ENCODE measurements at regions not wholly inside any gene's neighbourhood (a gene's known extent, or its start where the extent isn't known, plus 50 kb on each side); places are given as distances from the start of the nearest gene placed in this dataset.

DNA sequence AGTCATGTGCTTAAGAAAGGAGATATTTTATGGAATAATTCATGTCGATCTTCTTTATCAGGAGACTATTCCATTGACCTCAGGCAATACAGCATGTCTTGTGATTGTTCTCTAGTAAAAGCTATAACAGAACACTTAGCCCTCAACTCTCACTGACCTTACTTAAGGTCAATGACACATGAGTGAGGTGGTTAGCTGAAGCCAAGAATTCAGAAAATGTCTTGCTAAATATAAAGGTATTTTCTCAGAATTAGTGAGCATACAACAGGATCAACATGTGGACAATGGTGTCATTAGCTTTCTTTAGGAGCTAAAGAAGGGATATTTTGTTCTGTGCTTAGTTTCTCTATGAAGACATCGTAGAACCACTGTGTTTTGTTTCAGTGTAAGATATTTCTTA is 1730.4 kb upstream of the SLC10A2 start:
- Histone ChIP-seq H3K36me3 (ENCODE audit: control insufficient read depth, insufficient read depth, low read length) (no peaks in the 10 kb centered on the region), H3K27me3 (ENCODE audit: control insufficient read depth, insufficient read depth, low read length) (no peaks in the 10 kb centered on the region), H2AFZ (ENCODE audit: low read length) (no peak overlapping the region), H4K20me1 (ENCODE audit: control insufficient read depth, extremely low read depth, insufficient read depth, low read length) (peaks cover 2% of the 10 kb centered on the region), H3K4me2 (ENCODE audit: extremely low read depth, insufficient read depth, low read length) (no peak overlapping the region), H3K79me2 (ENCODE audit: control insufficient read depth, insufficient read depth, low read length) (no peaks in the 10 kb centered on the region), H3K9me3 (ENCODE audit: control insufficient read depth, insufficient read depth, low read depth, low read length) (no peaks in the 10 kb centered on the region), H3K9ac (ENCODE audit: insufficient read depth, low read length) (no peak overlapping the region), H3K4me3 (replicated peaks in 1 of 4; ENCODE audit: control extremely low read depth in 1 of 4, insufficient read depth in 1 of 4, low read depth in 3 of 4, low read length in 4 of 4) (no peak overlapping the region), H3K4me1 (ENCODE audit: control insufficient read depth, extremely low read depth, insufficient read depth, low read length) (no peaks in the 10 kb centered on the region), H3K27ac (ENCODE audit: insufficient read depth, low read length) (no peak overlapping the region)
- no peak for TF ChIP-seq EZH2 (IDR thresholded peaks at IDR 0.05; ENCODE audit: low read length, missing control alignments)
- TF ChIP-seq CTCF (conservative IDR thresholded peaks at IDR 0.05 in 1 of 2, IDR thresholded peaks at IDR 0.05 in 1 of 2; ENCODE audit: low read depth in 1 of 2, low read length in 2 of 2), result no peak
- peak in 1 of 2 donors; percentile 39 for DNase-seq (ENCODE audit: low read depth in 2 of 2)

GRCh38 chr13:104785952-104786351 is 1719.7 kb upstream of the SLC10A2 start:
- H3K9ac ChIP-seq (ENCODE audit: insufficient read depth, low read length), result no peak overlapping the region
- H3K4me3 ChIP-seq (replicated peaks in 1 of 4; ENCODE audit: control extremely low read depth in 1 of 4, insufficient read depth in 1 of 4, low read depth in 3 of 4, low read length in 4 of 4), result no peak overlapping the region
- H3K4me2 ChIP-seq (ENCODE audit: extremely low read depth, insufficient read depth, low read length), result no peak overlapping the region
- no peaks in the 10 kb centered on the region for H4K20me1 ChIP-seq (ENCODE audit: control insufficient read depth, extremely low read depth, insufficient read depth, low read length)
- no peaks in the 10 kb centered on the region for H3K36me3 ChIP-seq (ENCODE audit: control insufficient read depth, insufficient read depth, low read length)
- H3K27ac ChIP-seq (ENCODE audit: insufficient read depth, low read length), result no peak overlapping the region
- no peaks in the 10 kb centered on the region for H3K4me1 ChIP-seq (ENCODE audit: control insufficient read depth, extremely low read depth, insufficient read depth, low read length)
- H3K27me3 ChIP-seq (ENCODE audit: control insufficient read depth, insufficient read depth, low read length), result no peaks in the 10 kb centered on the region
- H3K9me3 ChIP-seq (ENCODE audit: control insufficient read depth, insufficient read depth, low read depth, low read length), result no peaks in the 10 kb centered on the region
- H2AFZ ChIP-seq (ENCODE audit: low read length), result no peak overlapping the region
- no peaks in the 10 kb centered on the region for H3K79me2 ChIP-seq (ENCODE audit: control insufficient read depth, insufficient read depth, low read length)
- no peak for TF ChIP-seq CTCF (conservative IDR thresholded peaks at IDR 0.05 in 1 of 2, IDR thresholded peaks at IDR 0.05 in 1 of 2; ENCODE audit: low read depth in 1 of 2, low read length in 2 of 2)
- no peak for TF ChIP-seq EZH2 (IDR thresholded peaks at IDR 0.05; ENCODE audit: low read length, missing control alignments)
- DNase-seq (ENCODE audit: low read depth in 2 of 2), result no peak

DNA sequence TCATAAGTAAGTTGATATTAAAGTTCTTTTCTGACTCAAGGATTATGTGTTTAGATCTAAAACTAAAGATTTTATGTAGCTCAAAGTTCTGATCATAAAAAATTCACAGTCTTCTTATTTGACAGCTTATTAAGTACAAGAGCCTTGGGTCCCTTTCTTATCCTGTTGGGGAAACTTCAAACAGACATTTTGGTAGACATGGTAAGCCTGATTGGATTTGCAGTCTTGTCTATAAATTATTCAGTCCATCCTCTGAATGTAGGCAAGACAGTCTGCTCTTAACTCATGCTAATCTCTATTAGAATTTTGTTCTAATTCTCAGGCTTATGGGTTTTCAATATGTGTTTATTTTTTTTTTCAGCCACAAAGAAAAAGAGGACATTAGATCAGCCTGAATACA is 1718.7 kb upstream of the SLC10A2 start:
- H2AFZ ChIP-seq (ENCODE audit: low read length), result no peak overlapping the region
- H4K20me1 ChIP-seq (ENCODE audit: control insufficient read depth, extremely low read depth, insufficient read depth, low read length), result no peaks in the 10 kb centered on the region
- no peaks in the 10 kb centered on the region for H3K27me3 ChIP-seq (ENCODE audit: control insufficient read depth, insufficient read depth, low read length)
- TF ChIP-seq EZH2 (IDR thresholded peaks at IDR 0.05; ENCODE audit: low read length, missing control alignments) (no peak), CTCF (conservative IDR thresholded peaks at IDR 0.05 in 1 of 2, IDR thresholded peaks at IDR 0.05 in 1 of 2; ENCODE audit: low read depth in 1 of 2, low read length in 2 of 2) (no peak)
- DNase-seq (ENCODE audit: low read depth in 2 of 2), result no peak
- H3K27ac ChIP-seq (ENCODE audit: insufficient read depth, low read length), result no peak overlapping the region
- no peaks in the 10 kb centered on the region for H3K79me2 ChIP-seq (ENCODE audit: control insufficient read depth, insufficient read depth, low read length)
- no peaks in the 10 kb centered on the region for H3K4me1 ChIP-seq (ENCODE audit: control insufficient read depth, extremely low read depth, insufficient read depth, low read length)
- no peaks in the 10 kb centered on the region for H3K36me3 ChIP-seq (ENCODE audit: control insufficient read depth, insufficient read depth, low read length)
- no peak overlapping the region for H3K4me3 ChIP-seq (replicated peaks in 1 of 4; ENCODE audit: control extremely low read depth in 1 of 4, insufficient read depth in 1 of 4, low read depth in 3 of 4, low read length in 4 of 4)
- H3K9me3 ChIP-seq (ENCODE audit: control insufficient read depth, insufficient read depth, low read depth, low read length), result no peaks in the 10 kb centered on the region
- H3K9ac ChIP-seq (ENCODE audit: insufficient read depth, low read length), result no peak overlapping the region
- no peak overlapping the region for H3K4me2 ChIP-seq (ENCODE audit: extremely low read depth, insufficient read depth, low read length)
